Mucosa of descending colon (tissue), 3 donors: ENCODE measurements at regions not wholly inside any gene's neighbourhood (a gene's known extent, or its start where the extent isn't known, plus 50 kb on each side); places are given as distances from the start of the nearest gene placed in this dataset.

Experiments used
- ATAC-seq: fragments of 200-7000 bp; cut with Tn5 transposase; one replicate; pipeline ENCODE4 v1.9.1; 2020; ENCODE audit warnings: mild to moderate bottlenecking, moderate library complexity
- DNase-seq, 3 donors: peaks; one replicate each; pipeline ENCODE4 v3.0.0-alpha.2; 2020
- H3K36me3 ChIP-seq: fragments of 200-600 bp; one replicate; pipeline ENCODE4 v1.8.0; 2021; ENCODE audit warnings: low read depth, mild to moderate bottlenecking
- H3K4me1 ChIP-seq: fragments of 200-600 bp; one replicate; pipeline ENCODE4 v1.8.0; 2021; ENCODE audit warnings: low read depth, mild to moderate bottlenecking
- H3K4me3 ChIP-seq: fragments of 200-600 bp; one replicate; pipeline ENCODE4 v1.8.0; 2021; ENCODE audit warnings: mild to moderate bottlenecking
- H3K9me3 ChIP-seq: fragments of 200-600 bp; one replicate; pipeline ENCODE4 v1.8.0; 2021; ENCODE audit warnings: mild to moderate bottlenecking
- CTCF ChIP-seq: fragments of 200-600 bp; IDR thresholded peaks from one replicate; pipeline ENCODE4 v1.8.0; 2022; ENCODE audit warnings: antibody characterized with exemption, mild to moderate bottlenecking
- intact Hi-C, 2 donors: fragments of 100-400 bp; cut with DNase I in 1 of 2; cut with micrococcal nuclease in 1 of 2; formaldehyde crosslinking; loops; one replicate each; pipeline versions ENCODE4 v1.11.0 to v1.11.1; 2022; cut with DNase I, micrococcal nuclease
- donor health status: DM: no; HTN: no; CAD: no; lungs with moderate emphysema.
- donor health status: DM: no; HTN: no; CAD: no.
- donor health status: DM: no; HTN: yes; CAD: no.

DNA sequence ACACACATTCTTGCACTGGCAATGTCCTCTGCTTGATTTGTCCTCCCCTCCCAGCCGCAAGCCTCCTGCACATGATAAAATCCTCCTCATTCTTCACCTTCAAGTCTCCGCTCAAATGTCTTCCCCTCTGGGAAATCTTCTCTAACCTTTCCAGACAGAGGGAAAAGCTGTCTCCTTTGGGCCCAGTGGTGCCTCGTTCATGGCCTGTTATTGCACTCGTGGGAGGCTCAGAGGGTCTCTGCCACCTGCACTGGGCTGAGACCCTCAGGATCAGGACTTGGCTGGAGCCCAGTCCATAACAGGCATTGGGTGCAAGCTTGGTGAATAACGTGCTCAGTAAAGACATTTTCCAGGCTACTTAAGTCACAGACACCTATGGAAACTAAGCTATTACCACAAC is 68.6 kb downstream of the PTGR3 start:
- intact Hi-C loops: no loop called here
- ATAC-seq (no peak), DNase-seq (no peak)
- peaks cover 7% of the 10 kb centered on the region for H3K9me3 ChIP-seq
- no peak overlapping the region for H3K4me3 ChIP-seq
- H3K36me3 ChIP-seq: no peaks in the 10 kb centered on the region
- H3K4me1 ChIP-seq: no peaks in the 10 kb centered on the region
- TF ChIP-seq CTCF: no peak

GRCh38 chr18:75139226-75139911 is 69.6 kb downstream of the PTGR3 start:
- DNase-seq (no peak), ATAC-seq (no peak)
- Histone ChIP-seq H3K36me3 (no peaks in the 10 kb centered on the region), H3K4me1 (no peaks in the 10 kb centered on the region), H3K4me3 (no peak overlapping the region), H3K9me3 (no peaks in the 10 kb centered on the region)
- intact Hi-C loops: no loop called here
- no peak for TF ChIP-seq CTCF

DNA sequence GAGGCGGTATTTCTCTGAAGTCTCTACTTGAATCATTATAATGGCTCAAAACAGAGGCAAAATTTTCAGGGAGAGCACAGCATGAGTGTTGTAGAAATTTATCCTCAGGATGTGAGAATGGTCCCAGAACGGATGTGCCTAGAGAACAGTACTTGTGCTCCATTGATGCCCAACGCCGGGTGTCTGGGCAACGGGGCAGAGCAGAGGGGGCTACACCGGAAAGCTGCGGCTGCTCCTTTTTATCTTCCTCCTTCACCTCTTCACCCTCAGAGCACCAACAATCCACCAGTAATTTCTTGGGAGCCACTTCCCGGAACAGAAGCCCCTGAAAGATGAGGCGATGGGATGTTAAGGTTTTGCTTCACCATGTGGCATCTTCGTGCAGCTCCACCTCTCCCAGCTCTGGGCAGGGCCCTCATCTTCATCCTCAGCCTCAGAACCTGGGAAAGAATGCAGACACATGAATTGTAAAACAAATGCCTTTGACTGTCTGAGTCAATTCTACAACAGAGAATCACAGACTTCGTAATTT is 71.5 kb downstream of the PTGR3 start:
- ATAC-seq (no peak), DNase-seq (no peak)
- H3K9me3 ChIP-seq: no peaks in the 10 kb centered on the region
- intact Hi-C loops: no loop called here
- H3K4me3 ChIP-seq: no peak overlapping the region
- H3K36me3 ChIP-seq: no peaks in the 10 kb centered on the region
- H3K4me1 ChIP-seq: no peaks in the 10 kb centered on the region
- TF ChIP-seq CTCF: no peak

DNA sequence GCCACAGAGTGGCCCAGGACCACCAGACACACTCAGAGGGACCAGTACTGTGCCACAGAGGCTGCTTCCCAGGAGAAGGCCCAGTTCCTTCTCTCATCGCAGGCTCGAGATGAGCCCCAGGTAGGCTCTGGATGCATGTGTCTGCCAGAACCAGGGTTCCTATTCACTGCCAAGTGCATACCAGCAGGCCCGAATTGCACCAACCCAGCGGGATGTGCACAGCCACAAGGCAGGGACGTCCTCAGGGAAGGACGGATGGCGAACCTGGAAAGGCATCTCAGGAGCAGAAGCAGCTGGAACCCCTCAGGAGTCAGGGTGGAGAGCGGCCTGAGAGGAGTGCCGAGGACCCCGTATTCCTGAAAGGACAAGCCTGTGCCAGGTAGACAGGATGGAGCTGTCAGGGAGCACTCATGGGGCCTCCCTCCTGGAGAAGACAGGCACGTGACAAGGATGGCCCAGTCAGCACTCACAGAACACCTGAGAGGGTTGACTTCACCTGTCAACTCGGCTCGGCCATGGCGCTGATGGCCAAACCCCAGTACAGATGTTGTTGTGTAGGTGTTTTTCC is 73.7 kb downstream of the PTGR3 start:
- Histone ChIP-seq H3K4me3 (no peak overlapping the region), H3K4me1 (no peaks in the 10 kb centered on the region), H3K36me3 (no peaks in the 10 kb centered on the region), H3K9me3 (no peaks in the 10 kb centered on the region)
- DNase-seq: no peak
- ATAC-seq: no peak
- intact Hi-C loops: no loop called here
- TF ChIP-seq CTCF: no peak

DNA sequence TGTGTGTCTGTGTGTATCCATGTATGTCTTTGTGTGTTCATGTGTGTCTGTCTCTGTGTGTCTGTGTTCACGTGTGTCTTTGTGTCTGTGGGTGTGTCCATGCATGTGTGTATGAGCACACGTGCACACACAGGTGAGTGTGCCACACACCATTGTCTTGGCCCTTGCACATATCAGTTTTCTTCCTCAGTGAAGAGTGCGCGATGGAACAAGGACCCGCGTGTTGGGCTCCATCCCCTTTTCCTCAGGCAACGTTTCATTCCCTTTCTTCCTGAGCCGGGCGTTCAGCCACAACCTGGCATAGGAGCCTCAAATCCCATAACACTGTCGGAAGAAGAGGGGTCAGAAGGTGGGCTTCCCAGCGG is 74.3 kb downstream of the PTGR3 start:
- no peak for DNase-seq
- TF ChIP-seq CTCF: no peak
- ATAC-seq: no peak

More for the DNA sequence above, 74.3 kb downstream of the PTGR3 start:
- Histone ChIP-seq H3K4me3 (no peak overlapping the region), H3K36me3 (no peaks in the 10 kb centered on the region), H3K9me3 (no peaks in the 10 kb centered on the region), H3K4me1 (no peaks in the 10 kb centered on the region)
- intact Hi-C loops: no loop called here
